ENCODE measurements at regions not wholly inside any gene's neighbourhood (a gene's known extent, or its start where the extent isn't known, plus 50 kb on each side); places are given as distances from the start of the nearest gene placed in this dataset.

DNA sequence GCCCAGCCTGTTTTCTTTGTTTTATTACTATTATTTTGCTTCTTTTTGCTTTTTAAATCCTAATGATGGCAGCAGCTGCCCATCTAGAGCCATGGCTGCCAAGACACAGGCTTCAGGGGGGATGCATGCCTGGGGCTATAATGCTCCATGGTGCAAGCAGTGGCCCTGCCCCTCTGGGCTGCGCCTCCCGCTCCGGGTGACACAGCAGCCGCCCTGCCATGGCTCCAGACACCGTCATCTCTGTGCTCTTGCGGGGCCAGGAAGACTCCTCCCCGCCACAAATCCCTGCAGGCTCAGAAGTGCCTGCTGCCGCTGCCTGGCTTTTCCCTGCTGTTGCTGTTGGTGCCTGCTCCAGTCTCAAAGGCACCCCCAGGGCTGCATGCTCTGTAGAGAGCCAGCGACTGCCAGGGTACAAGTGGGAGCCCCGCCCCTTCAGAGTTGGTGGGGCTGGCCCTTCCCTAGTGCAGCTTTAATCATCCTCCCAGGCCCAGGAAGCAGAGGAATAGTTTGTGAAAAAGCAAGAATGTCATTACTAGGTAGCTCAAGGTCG is 581.5 kb downstream of the FGF9 start:
- TF ChIP-seq SIN3A (IDR thresholded peaks at IDR 0.05; ENCODE audit: borderline replicate concordance, insufficient read depth, low read length) (no peak), TAF1 (IDR thresholded peaks at IDR 0.05; ENCODE audit: borderline replicate concordance, insufficient read depth, low read length) (no peak), POLR2AphosphoS5 (IDR thresholded peaks at IDR 0.05; ENCODE audit: low read depth, low read length) (no peak), FOXP2 (optimal IDR thresholded peaks at IDR 0.05; ENCODE audit: borderline replicate concordance, extremely low read depth, extremely low read length, insufficient read depth) (no peak)
- TF ChIP-seq, protein P1, sequence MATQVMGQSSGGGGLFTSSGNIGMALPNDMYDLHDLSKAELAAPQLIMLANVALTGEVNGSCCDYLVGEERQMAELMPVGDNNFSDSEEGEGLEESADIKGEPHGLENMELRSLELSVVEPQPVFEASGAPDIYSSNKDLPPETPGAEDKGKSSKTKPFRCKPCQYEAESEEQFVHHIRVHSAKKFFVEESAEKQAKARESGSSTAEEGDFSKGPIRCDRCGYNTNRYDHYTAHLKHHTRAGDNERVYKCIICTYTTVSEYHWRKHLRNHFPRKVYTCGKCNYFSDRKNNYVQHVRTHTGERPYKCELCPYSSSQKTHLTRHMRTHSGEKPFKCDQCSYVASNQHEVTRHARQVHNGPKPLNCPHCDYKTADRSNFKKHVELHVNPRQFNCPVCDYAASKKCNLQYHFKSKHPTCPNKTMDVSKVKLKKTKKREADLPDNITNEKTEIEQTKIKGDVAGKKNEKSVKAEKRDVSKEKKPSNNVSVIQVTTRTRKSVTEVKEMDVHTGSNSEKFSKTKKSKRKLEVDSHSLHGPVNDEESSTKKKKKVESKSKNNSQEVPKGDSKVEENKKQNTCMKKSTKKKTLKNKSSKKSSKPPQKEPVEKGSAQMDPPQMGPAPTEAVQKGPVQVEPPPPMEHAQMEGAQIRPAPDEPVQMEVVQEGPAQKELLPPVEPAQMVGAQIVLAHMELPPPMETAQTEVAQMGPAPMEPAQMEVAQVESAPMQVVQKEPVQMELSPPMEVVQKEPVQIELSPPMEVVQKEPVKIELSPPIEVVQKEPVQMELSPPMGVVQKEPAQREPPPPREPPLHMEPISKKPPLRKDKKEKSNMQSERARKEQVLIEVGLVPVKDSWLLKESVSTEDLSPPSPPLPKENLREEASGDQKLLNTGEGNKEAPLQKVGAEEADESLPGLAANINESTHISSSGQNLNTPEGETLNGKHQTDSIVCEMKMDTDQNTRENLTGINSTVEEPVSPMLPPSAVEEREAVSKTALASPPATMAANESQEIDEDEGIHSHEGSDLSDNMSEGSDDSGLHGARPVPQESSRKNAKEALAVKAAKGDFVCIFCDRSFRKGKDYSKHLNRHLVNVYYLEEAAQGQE (IDR thresholded peaks at IDR 0.05; ENCODE audit: insufficient read depth in 1 of 2, low read depth in 2 of 2, low read length in 2 of 2) = no peak

DNA sequence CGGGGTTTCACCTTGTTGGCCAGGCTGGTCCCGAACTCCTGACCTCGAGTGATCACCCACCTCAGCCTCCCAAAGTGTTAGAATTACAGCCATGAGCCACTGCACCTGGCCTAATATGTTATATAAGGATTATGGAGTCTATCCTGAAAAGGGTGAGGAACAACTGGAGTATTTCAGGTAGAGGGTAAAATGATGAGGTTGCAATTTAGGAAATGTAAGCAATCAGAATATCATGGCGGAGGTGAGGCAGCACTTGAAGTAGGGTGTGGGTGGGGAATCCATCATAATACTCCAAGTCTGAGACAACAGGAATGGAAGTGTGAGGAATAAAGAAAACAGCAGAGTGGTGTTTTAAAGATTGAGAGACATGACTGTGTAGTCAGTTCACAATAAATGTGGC is 582.2 kb downstream of the FGF9 start:
- no peak for TF ChIP-seq TAF1 (IDR thresholded peaks at IDR 0.05; ENCODE audit: borderline replicate concordance, insufficient read depth, low read length)
- TF ChIP-seq SIN3A (IDR thresholded peaks at IDR 0.05; ENCODE audit: borderline replicate concordance, insufficient read depth, low read length) = no peak
- TF ChIP-seq POLR2AphosphoS5 (IDR thresholded peaks at IDR 0.05; ENCODE audit: low read depth, low read length) = no peak

DNA sequence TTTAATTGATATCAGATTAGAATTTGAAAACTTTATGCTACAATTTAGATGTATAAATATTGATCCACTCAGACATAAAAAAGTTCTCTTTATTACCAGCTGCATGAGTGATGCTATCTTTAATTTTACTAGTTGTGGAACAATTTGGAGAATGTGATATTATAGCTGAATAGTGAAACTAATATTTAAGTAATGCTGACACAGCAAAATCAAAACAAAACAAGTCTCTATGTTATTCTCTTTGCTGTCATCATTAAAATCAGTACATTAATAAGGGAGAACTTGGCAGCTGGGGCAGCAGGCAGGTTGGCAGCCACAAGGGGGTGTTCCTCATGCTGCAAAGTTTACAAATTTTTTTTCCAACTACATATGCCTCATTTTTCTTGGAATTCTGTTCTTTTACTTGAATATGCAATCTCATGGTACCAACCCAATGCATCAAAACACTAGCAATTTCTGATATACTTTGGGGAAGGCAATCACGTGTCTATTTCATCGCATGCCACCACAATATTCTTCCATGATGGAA is 585.3 kb downstream of the FGF9 start:
- no peak for TF ChIP-seq TAF1 (IDR thresholded peaks at IDR 0.05; ENCODE audit: borderline replicate concordance, insufficient read depth, low read length)
- TF ChIP-seq, protein P1 (IDR thresholded peaks at IDR 0.05; ENCODE audit: insufficient read depth in 1 of 2, low read depth in 2 of 2, low read length in 2 of 2) = no peak
- no peak for TF ChIP-seq POLR2AphosphoS5 (IDR thresholded peaks at IDR 0.05; ENCODE audit: low read depth, low read length)
- TF ChIP-seq SIN3A (IDR thresholded peaks at IDR 0.05; ENCODE audit: borderline replicate concordance, insufficient read depth, low read length) = no peak
- TF ChIP-seq FOXP2 (optimal IDR thresholded peaks at IDR 0.05; ENCODE audit: borderline replicate concordance, extremely low read depth, extremely low read length, insufficient read depth) = no peak

DNA sequence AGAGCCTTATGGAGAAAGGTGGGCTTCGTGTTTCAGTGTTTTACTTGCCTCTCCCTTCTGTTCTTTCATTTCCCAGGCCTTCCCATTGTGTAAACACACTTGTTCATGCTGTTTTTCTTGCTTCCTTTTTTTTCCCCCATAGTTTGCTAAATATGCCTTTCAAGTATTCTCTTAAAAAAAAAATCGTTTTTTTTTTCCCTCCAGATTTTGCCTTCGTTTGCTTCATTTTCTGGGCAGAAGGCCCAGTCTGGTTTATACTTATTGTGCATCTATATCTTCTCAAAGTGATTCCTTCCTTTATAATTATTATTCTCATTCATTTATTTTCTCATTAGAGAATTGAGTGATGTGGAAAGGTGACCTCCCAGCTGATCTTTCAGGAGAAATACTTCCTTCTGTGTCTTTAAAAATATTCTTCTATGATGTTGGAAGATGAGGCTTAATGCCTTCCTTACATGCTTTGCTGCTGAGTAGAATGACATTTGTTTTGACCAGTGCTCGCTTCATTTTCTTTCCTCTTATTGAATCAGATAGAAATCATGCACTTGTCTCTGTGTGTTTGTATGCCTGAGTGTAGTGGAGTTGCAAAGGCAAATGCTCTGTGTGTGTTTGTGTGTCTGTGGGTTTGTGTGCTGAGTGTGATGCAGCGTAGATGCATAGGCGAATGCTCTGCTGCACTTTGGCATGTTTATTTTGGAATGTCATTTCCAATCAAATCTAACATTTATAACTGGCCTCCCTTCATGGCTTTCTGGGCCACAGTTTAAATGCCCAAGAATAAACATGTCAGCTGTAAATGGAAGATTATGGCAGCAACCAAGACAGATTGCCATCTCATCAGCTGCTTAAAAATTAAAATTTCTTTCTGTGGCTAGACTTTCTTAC is 591.4 kb downstream of the FGF9 start:
- TF ChIP-seq TAF1 (IDR thresholded peaks at IDR 0.05; ENCODE audit: borderline replicate concordance, insufficient read depth, low read length) (no peak), POLR2AphosphoS5 (IDR thresholded peaks at IDR 0.05; ENCODE audit: low read depth, low read length) (no peak), SIN3A (IDR thresholded peaks at IDR 0.05; ENCODE audit: borderline replicate concordance, insufficient read depth, low read length) (no peak), FOXP2 (optimal IDR thresholded peaks at IDR 0.05; ENCODE audit: borderline replicate concordance, extremely low read depth, extremely low read length, insufficient read depth) (no peak)
- TF ChIP-seq, protein P1 (IDR thresholded peaks at IDR 0.05; ENCODE audit: insufficient read depth in 1 of 2, low read depth in 2 of 2, low read length in 2 of 2) = no peak

DNA sequence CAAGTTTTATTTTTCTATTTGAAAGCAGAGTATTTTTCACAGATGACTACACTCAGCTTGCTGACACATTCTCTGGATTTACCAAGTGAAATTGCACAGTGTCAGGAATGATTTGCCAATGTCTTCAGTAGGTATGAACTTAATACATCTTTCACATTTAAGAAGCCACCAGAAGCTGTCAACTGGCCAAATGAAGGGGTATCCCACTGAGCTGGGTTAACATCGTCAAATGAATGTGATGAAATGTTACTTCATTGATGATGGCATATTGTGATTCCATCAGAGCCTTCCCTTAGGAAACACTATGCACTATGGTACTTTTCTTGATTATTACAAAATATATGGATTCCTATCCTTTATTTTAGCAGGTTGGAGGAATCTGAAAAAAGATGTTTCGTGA is 592.3 kb downstream of the FGF9 start:
- TF ChIP-seq POLR2AphosphoS5 (IDR thresholded peaks at IDR 0.05; ENCODE audit: low read depth, low read length) (no peak), SIN3A (IDR thresholded peaks at IDR 0.05; ENCODE audit: borderline replicate concordance, insufficient read depth, low read length) (no peak), TAF1 (IDR thresholded peaks at IDR 0.05; ENCODE audit: borderline replicate concordance, insufficient read depth, low read length) (no peak), FOXP2 (optimal IDR thresholded peaks at IDR 0.05; ENCODE audit: borderline replicate concordance, extremely low read depth, extremely low read length, insufficient read depth) (no peak)
- TF ChIP-seq, protein P1 (IDR thresholded peaks at IDR 0.05; ENCODE audit: insufficient read depth in 1 of 2, low read depth in 2 of 2, low read length in 2 of 2) = no peak
